ENCODE measurements at regions not wholly inside any gene's neighbourhood (a gene's known extent, or its start where the extent isn't known, plus 50 kb on each side); places are given as distances from the start of the nearest gene placed in this dataset.

- H3K9me2 ChIP-seq (replicated peaks; ENCODE audit: insufficient read depth, low read length): no peaks in the 10 kb centered on the region
- no peaks in the 10 kb centered on the region for H3K9me3 ChIP-seq (ENCODE audit: insufficient read depth, low read length)
- H3F3A ChIP-seq (ENCODE audit: insufficient read depth): no peaks in the 10 kb centered on the region
- no peak overlapping the region for H3K9ac ChIP-seq (ENCODE audit: low read length)
- no peak overlapping the region for H3K4me2 ChIP-seq (ENCODE audit: low read depth, low read length, poor library complexity, severe bottlenecking)
- H3K27me3 ChIP-seq (ENCODE audit: low read length): no peaks in the 10 kb centered on the region
- H3K79me2 ChIP-seq (ENCODE audit: insufficient read depth, low read length): no peaks in the 10 kb centered on the region
- no peaks in the 10 kb centered on the region for H4K20me1 ChIP-seq (ENCODE audit: low read depth, low read length)
- H3K36me3 ChIP-seq (ENCODE audit: low read length): no peaks in the 10 kb centered on the region
- no peak overlapping the region for H3K27ac ChIP-seq (ENCODE audit: low read depth, low read length)
- H3K4me3 ChIP-seq (ENCODE audit: insufficient read depth, low read length, poor library complexity, severe bottlenecking): no peak overlapping the region
- H2AFZ ChIP-seq (ENCODE audit: low read depth, low read length, severe bottlenecking): no peak overlapping the region
- TF ChIP-seq EZH2phosphoT487 (conservative IDR thresholded peaks at IDR 0.05; ENCODE audit: low read length) (no peak), CTCF (IDR thresholded peaks at IDR 0.05; ENCODE audit: insufficient read depth, low read length, poor library complexity, severe bottlenecking) (no peak)
Measured at GRCh38 chr5:8399471-8399870, 530.5 kb downstream of the MTRR start.

GRCh38 chr5:8408258-8408657 lies 539.3 kb downstream of the MTRR start:
- Histone ChIP-seq H4K20me1 (ENCODE audit: low read depth, low read length) (no peaks in the 10 kb centered on the region), H3F3A (ENCODE audit: insufficient read depth) (no peaks in the 10 kb centered on the region), H2AFZ (ENCODE audit: low read depth, low read length, severe bottlenecking) (no peak overlapping the region), H3K79me2 (ENCODE audit: insufficient read depth, low read length) (no peaks in the 10 kb centered on the region), H3K9me3 (ENCODE audit: insufficient read depth, low read length) (no peaks in the 10 kb centered on the region), H3K4me3 (ENCODE audit: insufficient read depth, low read length, poor library complexity, severe bottlenecking) (no peak overlapping the region), H3K27me3 (ENCODE audit: low read length) (no peaks in the 10 kb centered on the region), H3K9me2 (replicated peaks; ENCODE audit: insufficient read depth, low read length) (no peaks in the 10 kb centered on the region), H3K27ac (ENCODE audit: low read depth, low read length) (no peak overlapping the region), H3K4me2 (ENCODE audit: low read depth, low read length, poor library complexity, severe bottlenecking) (no peak overlapping the region), H3K9ac (ENCODE audit: low read length) (no peak overlapping the region), H3K36me3 (ENCODE audit: low read length) (no peaks in the 10 kb centered on the region)
- TF ChIP-seq EZH2phosphoT487 (conservative IDR thresholded peaks at IDR 0.05; ENCODE audit: low read length) (no peak), CTCF (IDR thresholded peaks at IDR 0.05; ENCODE audit: insufficient read depth, low read length, poor library complexity, severe bottlenecking) (no peak)

GRCh38 chr5:8410618-8411017 lies 541.7 kb downstream of the MTRR start:
- no peaks in the 10 kb centered on the region for H3F3A ChIP-seq (ENCODE audit: insufficient read depth)
- no peaks in the 10 kb centered on the region for H4K20me1 ChIP-seq (ENCODE audit: low read depth, low read length)

More at GRCh38 chr5:8410618-8411017, 541.7 kb downstream of the MTRR start:
- TF ChIP-seq CTCF (IDR thresholded peaks at IDR 0.05; ENCODE audit: insufficient read depth, low read length, poor library complexity, severe bottlenecking) (no peak), EZH2phosphoT487 (conservative IDR thresholded peaks at IDR 0.05; ENCODE audit: low read length) (no peak)
- H3K9me2 ChIP-seq (replicated peaks; ENCODE audit: insufficient read depth, low read length): no peaks in the 10 kb centered on the region
- H3K36me3 ChIP-seq (ENCODE audit: low read length): no peaks in the 10 kb centered on the region
- no peak overlapping the region for H3K4me2 ChIP-seq (ENCODE audit: low read depth, low read length, poor library complexity, severe bottlenecking)
- H3K9me3 ChIP-seq (ENCODE audit: insufficient read depth, low read length): no peaks in the 10 kb centered on the region
- no peak overlapping the region for H3K9ac ChIP-seq (ENCODE audit: low read length)
- H3K27ac ChIP-seq (ENCODE audit: low read depth, low read length): no peak overlapping the region
- no peaks in the 10 kb centered on the region for H3K27me3 ChIP-seq (ENCODE audit: low read length)
- H3K79me2 ChIP-seq (ENCODE audit: insufficient read depth, low read length): no peaks in the 10 kb centered on the region
- H3K4me3 ChIP-seq (ENCODE audit: insufficient read depth, low read length, poor library complexity, severe bottlenecking): no peak overlapping the region
- no peak overlapping the region for H2AFZ ChIP-seq (ENCODE audit: low read depth, low read length, severe bottlenecking)
